HFFc6 (cell line): ENCODE measurements at regions not wholly inside any gene's neighbourhood (a gene's known extent, or its start where the extent isn't known, plus 50 kb on each side); places are given as distances from the start of the nearest gene placed in this dataset.

Experiments
- DNase-seq: peaks from one replicate; pipeline ENCODE4 v3.0.0-alpha.2; 2018
- H3K27ac Mint-ChIP-seq: 2 replicates; pipeline ENCODE4 v1.8.0; 2020; ENCODE audit warnings: mild to moderate bottlenecking, mixed read lengths
- H3K27me3 Mint-ChIP-seq: 2 replicates; pipeline ENCODE4 v1.8.0; 2021; ENCODE audit warnings: mild to moderate bottlenecking, moderate library complexity, mixed read lengths; ENCODE audit not compliant: insufficient read depth
- H3K36me3 Mint-ChIP-seq: 2 replicates; pipeline ENCODE4 v1.8.0; 2021; ENCODE audit warnings: low read depth, mixed read lengths
- H3K4me1 Mint-ChIP-seq: 2 replicates; pipeline ENCODE4 v1.8.0; 2020; ENCODE audit warnings: low read depth, mixed read lengths
- H3K4me3 Mint-ChIP-seq: 2 replicates; pipeline ENCODE4 v1.8.0; 2020; ENCODE audit warnings: mild to moderate bottlenecking, moderate library complexity, mixed read lengths
- H3K9me3 Mint-ChIP-seq: 2 replicates; pipeline ENCODE4 v1.8.0; 2020; ENCODE audit warnings: mild to moderate bottlenecking, mixed read lengths
- CTCF ChIP-seq: fragments of 200-600 bp; sonication (generic); IDR thresholded peaks from 2 replicates; pipeline ENCODE4 v1.5.0; 2021; ENCODE audit warnings: antibody characterized with exemption, mild to moderate bottlenecking

- no peak overlapping the region for H3K4me3 Mint-ChIP-seq
- no peaks in the 10 kb centered on the region for H3K36me3 Mint-ChIP-seq
- no peak overlapping the region for H3K27ac Mint-ChIP-seq
- H3K27me3 Mint-ChIP-seq = no peaks in the 10 kb centered on the region; the same call in 1 of the 2 replicates
- DNase-seq = no peak
- peaks cover 6% of the 10 kb centered on the region; the same call in 1 of the 2 replicates for H3K4me1 Mint-ChIP-seq
- no peak for TF ChIP-seq CTCF
- no peaks in the 10 kb centered on the region for H3K9me3 Mint-ChIP-seq
These were observed 519.2 kb downstream of the OTOL1 start for GRCh38 chr3:162015856-162016255.

- DNase-seq = no peak
- no peaks in the 10 kb centered on the region for H3K9me3 Mint-ChIP-seq
- no peaks in the 10 kb centered on the region for H3K4me1 Mint-ChIP-seq
- H3K4me3 Mint-ChIP-seq = no peak overlapping the region
- H3K27me3 Mint-ChIP-seq = no peaks in the 10 kb centered on the region
- TF ChIP-seq CTCF = no peak
- H3K27ac Mint-ChIP-seq = no peak overlapping the region
- H3K36me3 Mint-ChIP-seq = no peaks in the 10 kb centered on the region
These were observed 523.2 kb downstream of the OTOL1 start for GRCh38 chr3:162019817-162020216.

GRCh38 chr3:162021206-162021605 is 524.6 kb downstream of the OTOL1 start:
- Mint-ChIP-seq H3K4me1 (no peaks in the 10 kb centered on the region), H3K4me3 (no peak overlapping the region), H3K27ac (no peak overlapping the region), H3K9me3 (no peaks in the 10 kb centered on the region), H3K27me3 (no peaks in the 10 kb centered on the region), H3K36me3 (no peaks in the 10 kb centered on the region)
- DNase-seq = no peak
- TF ChIP-seq CTCF = no peak

- Mint-ChIP-seq H3K4me3 (no peak overlapping the region), H3K9me3 (no peaks in the 10 kb centered on the region), H3K4me1 (no peaks in the 10 kb centered on the region), H3K27ac (no peak overlapping the region), H3K36me3 (no peaks in the 10 kb centered on the region), H3K27me3 (no peaks in the 10 kb centered on the region)
- DNase-seq = no peak
- TF ChIP-seq CTCF = no peak
These were observed 526.3 kb downstream of the OTOL1 start for GRCh38 chr3:162022911-162023310.

GRCh38 chr3:162029736-162030135 is 533.1 kb downstream of the OTOL1 start:
- Mint-ChIP-seq H3K27me3 (no peaks in the 10 kb centered on the region), H3K9me3 (no peaks in the 10 kb centered on the region), H3K27ac (no peak overlapping the region), H3K4me1 (peaks cover 11% of the 10 kb centered on the region), H3K4me3 (no peak overlapping the region), H3K36me3 (no peaks in the 10 kb centered on the region)
- DNase-seq = no peak
- no peak for TF ChIP-seq CTCF

GRCh38 chr3:162034368-162034767 is 537.8 kb downstream of the OTOL1 start:
- no peaks in the 10 kb centered on the region for H3K27me3 Mint-ChIP-seq
- H3K36me3 Mint-ChIP-seq = no peaks in the 10 kb centered on the region
- H3K4me1 Mint-ChIP-seq = peaks cover 17% of the 10 kb centered on the region
- TF ChIP-seq CTCF = no peak
- no peak overlapping the region for H3K27ac Mint-ChIP-seq
- DNase-seq = peak; percentile 57
- H3K9me3 Mint-ChIP-seq = no peaks in the 10 kb centered on the region
- H3K4me3 Mint-ChIP-seq = no peak overlapping the region
